ENCODE measurements at regions not wholly inside any gene's neighbourhood (a gene's known extent, or its start where the extent isn't known, plus 50 kb on each side); places are given as distances from the start of the nearest gene placed in this dataset.
A peak's percentile ranks its signal among the peaks of the same experiment; 100 is the strongest.

GRCh38 chr7:16295558-16295957 is 125.8 kb downstream of the CRPPA start:
- TF ChIP-seq CTCF (IDR thresholded peaks at IDR 0.05; ENCODE audit: low read depth, low read length): no peak
- no peaks in the 10 kb centered on the region for H3K4me1 ChIP-seq (ENCODE audit: low read depth)
- no peaks in the 10 kb centered on the region for H3K36me3 ChIP-seq
- no peaks in the 10 kb centered on the region for H3K9me3 ChIP-seq (ENCODE audit: low read depth)
- no peaks in the 10 kb centered on the region for H3K27me3 ChIP-seq
- H3K4me3 ChIP-seq: no peak overlapping the region
- no peak for DNase-seq (ENCODE audit: low read depth in 1 of 2, low spot score in 1 of 2)
- H3K27ac ChIP-seq: no peak overlapping the region

GRCh38 chr7:16293669-16294425 is 127.5 kb downstream of the CRPPA start:
- no peak for TF ChIP-seq CTCF (IDR thresholded peaks at IDR 0.05; ENCODE audit: low read depth, low read length)
- no peak overlapping the region for H3K27ac ChIP-seq
- no peaks in the 10 kb centered on the region for H3K4me1 ChIP-seq (ENCODE audit: low read depth)
- H3K27me3 ChIP-seq: no peaks in the 10 kb centered on the region
- H3K9me3 ChIP-seq (ENCODE audit: low read depth): no peaks in the 10 kb centered on the region
- H3K36me3 ChIP-seq: no peaks in the 10 kb centered on the region
- no peak overlapping the region for H3K4me3 ChIP-seq
- DNase-seq (ENCODE audit: low read depth in 1 of 2, low spot score in 1 of 2): no peak

- H3K36me3 ChIP-seq: no peaks in the 10 kb centered on the region
- no peak overlapping the region for H3K4me3 ChIP-seq
- H3K9me3 ChIP-seq (ENCODE audit: low read depth): no peaks in the 10 kb centered on the region
- no peak for DNase-seq (ENCODE audit: low read depth in 1 of 2, low spot score in 1 of 2)
- no peaks in the 10 kb centered on the region for H3K27me3 ChIP-seq
- no peak for TF ChIP-seq CTCF (IDR thresholded peaks at IDR 0.05; ENCODE audit: low read depth, low read length)
- H3K4me1 ChIP-seq (ENCODE audit: low read depth): no peaks in the 10 kb centered on the region
- H3K27ac ChIP-seq: no peak overlapping the region
These were observed 136.8 kb downstream of the CRPPA start for GRCh38 chr7:16284581-16284980.

GRCh38 chr7:16278167-16278787 is 143.1 kb downstream of the CRPPA start:
- Histone ChIP-seq H3K4me3 (no peak overlapping the region), H3K27me3 (no peaks in the 10 kb centered on the region), H3K4me1 (ENCODE audit: low read depth) (peaks cover 8% of the 10 kb centered on the region), H3K9me3 (ENCODE audit: low read depth) (no peaks in the 10 kb centered on the region), H3K36me3 (no peaks in the 10 kb centered on the region), H3K27ac (no peak overlapping the region)
- no peak for TF ChIP-seq CTCF (IDR thresholded peaks at IDR 0.05; ENCODE audit: low read depth, low read length)
- no peak for DNase-seq (ENCODE audit: low read depth in 1 of 2, low spot score in 1 of 2)

- Histone ChIP-seq H3K36me3 (no peaks in the 10 kb centered on the region), H3K4me3 (no peak overlapping the region), H3K27me3 (no peaks in the 10 kb centered on the region), H3K4me1 (ENCODE audit: low read depth) (peaks cover 26% of the 10 kb centered on the region), H3K9me3 (ENCODE audit: low read depth) (no peaks in the 10 kb centered on the region), H3K27ac (peak overlapping the region; percentile 55)
- DNase-seq (ENCODE audit: low read depth in 1 of 2, low spot score in 1 of 2): peak in 1 of 2 donors; percentile 34
- no peak for TF ChIP-seq CTCF (IDR thresholded peaks at IDR 0.05; ENCODE audit: low read depth, low read length)
These were observed 149.2 kb downstream of the CRPPA start for GRCh38 chr7:16271990-16272665.
